ENCODE measurements at regions not wholly inside any gene's neighbourhood (a gene's known extent, or its start where the extent isn't known, plus 50 kb on each side); places are given as distances from the start of the nearest gene placed in this dataset.

DNA sequence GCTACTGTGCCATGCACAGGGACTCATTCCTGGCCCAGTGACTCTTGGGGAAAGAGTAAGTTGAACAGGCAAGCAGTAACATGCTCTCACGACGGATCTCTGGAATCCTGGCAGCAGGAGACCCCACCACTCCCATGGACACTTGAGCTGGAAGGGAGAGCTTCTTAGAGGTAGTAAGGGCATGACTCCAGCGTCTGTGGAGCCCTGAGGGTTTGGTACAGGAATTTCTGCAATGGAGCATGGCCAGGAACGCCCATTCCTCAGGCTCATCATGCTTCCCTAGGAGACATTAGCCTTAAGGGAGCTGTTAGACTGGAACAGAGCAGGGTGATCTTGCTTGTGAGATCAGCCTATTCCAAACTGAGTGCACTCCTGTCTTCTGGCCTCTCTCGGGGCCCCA is 212.9 kb downstream of the MAT2B start:
- TF ChIP-seq POLR2A (IDR thresholded peaks at IDR 0.05): no peak
- TF ChIP-seq, protein P1, sequence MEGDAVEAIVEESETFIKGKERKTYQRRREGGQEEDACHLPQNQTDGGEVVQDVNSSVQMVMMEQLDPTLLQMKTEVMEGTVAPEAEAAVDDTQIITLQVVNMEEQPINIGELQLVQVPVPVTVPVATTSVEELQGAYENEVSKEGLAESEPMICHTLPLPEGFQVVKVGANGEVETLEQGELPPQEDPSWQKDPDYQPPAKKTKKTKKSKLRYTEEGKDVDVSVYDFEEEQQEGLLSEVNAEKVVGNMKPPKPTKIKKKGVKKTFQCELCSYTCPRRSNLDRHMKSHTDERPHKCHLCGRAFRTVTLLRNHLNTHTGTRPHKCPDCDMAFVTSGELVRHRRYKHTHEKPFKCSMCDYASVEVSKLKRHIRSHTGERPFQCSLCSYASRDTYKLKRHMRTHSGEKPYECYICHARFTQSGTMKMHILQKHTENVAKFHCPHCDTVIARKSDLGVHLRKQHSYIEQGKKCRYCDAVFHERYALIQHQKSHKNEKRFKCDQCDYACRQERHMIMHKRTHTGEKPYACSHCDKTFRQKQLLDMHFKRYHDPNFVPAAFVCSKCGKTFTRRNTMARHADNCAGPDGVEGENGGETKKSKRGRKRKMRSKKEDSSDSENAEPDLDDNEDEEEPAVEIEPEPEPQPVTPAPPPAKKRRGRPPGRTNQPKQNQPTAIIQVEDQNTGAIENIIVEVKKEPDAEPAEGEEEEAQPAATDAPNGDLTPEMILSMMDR (IDR thresholded peaks at IDR 0.05): no peak
